SW 1271 (cell line): ENCODE measurements at regions not wholly inside any gene's neighbourhood (a gene's known extent, or its start where the extent isn't known, plus 50 kb on each side); places are given as distances from the start of the nearest gene placed in this dataset.
"Not testable (repeated sequence)": the region's sequence is repeated elsewhere in the genome, so short reads cannot be mapped to it uniquely, and the experiment has no call there.

Source experiments
- DNase-seq, 2 experiments: peaks; one replicate each; lab custom pipeline; 2025; lab: John Stamatoyannopoulos, UW

GRCh38 chr11:45000918-45001317 lies 50.2 kb upstream of the TP53I11 start:
- no peak for DNase-seq

- no peak for DNase-seq
Measured at GRCh38 chr11:45001466-45002165, 50.9 kb upstream of the TP53I11 start.

GRCh38 chr11:45005106-45005505 lies 54.4 kb upstream of the TP53I11 start:
- DNase-seq = no peak

- DNase-seq = no peak
Measured at GRCh38 chr11:45007011-45007410, 56.3 kb upstream of the TP53I11 start.

GRCh38 chr11:45015983-45016382 lies 65.3 kb upstream of the TP53I11 start:
- not testable (repeated sequence) for DNase-seq

GRCh38 chr11:45016446-45016845 lies 65.8 kb upstream of the TP53I11 start:
- not testable (repeated sequence) for DNase-seq

- DNase-seq = no peak
Measured at GRCh38 chr11:45017329-45017728, 66.6 kb upstream of the TP53I11 start.

GRCh38 chr11:45021001-45021400 lies 70.3 kb upstream of the TP53I11 start:
- DNase-seq = no peak

GRCh38 chr11:45021692-45022141 lies 71.0 kb upstream of the TP53I11 start:
- DNase-seq = no peak

GRCh38 chr11:45022294-45023064 lies 71.8 kb upstream of the TP53I11 start:
- DNase-seq = no peak

- no peak for DNase-seq
Measured at GRCh38 chr11:45023065-45023365, 72.3 kb upstream of the TP53I11 start.

GRCh38 chr11:45024316-45024715 lies 73.6 kb upstream of the TP53I11 start:
- DNase-seq = no peak

GRCh38 chr11:45024846-45025588 lies 74.3 kb upstream of the TP53I11 start:
- no peak for DNase-seq

- DNase-seq = no peak
Measured at GRCh38 chr11:45025716-45026492, 75.2 kb upstream of the TP53I11 start.

GRCh38 chr11:45026835-45027234 lies 76.2 kb upstream of the TP53I11 start:
- no peak for DNase-seq

GRCh38 chr11:45027312-45027711 lies 76.6 kb upstream of the TP53I11 start:
- DNase-seq = no peak

GRCh38 chr11:45028911-45029682 lies 78.4 kb upstream of the TP53I11 start:
- no peak for DNase-seq

GRCh38 chr11:45030778-45031177 lies 80.1 kb upstream of the TP53I11 start:
- no peak for DNase-seq

- DNase-seq = no peak
Measured at GRCh38 chr11:45031912-45032519, 81.3 kb upstream of the TP53I11 start.

- no peak for DNase-seq
Measured at GRCh38 chr11:45035413-45035812, 84.7 kb upstream of the TP53I11 start.

GRCh38 chr11:45036010-45036409 lies 85.3 kb upstream of the TP53I11 start:
- DNase-seq = no peak
